T follicular helper cell (primary cell): ENCODE measurements at regions not wholly inside any gene's neighbourhood (a gene's known extent, or its start where the extent isn't known, plus 50 kb on each side); places are given as distances from the start of the nearest gene placed in this dataset.

Experiments used
- DNase-seq: peaks from one replicate; pipeline ENCODE4 v3.0.0-alpha.2; 2020; ENCODE audit warnings: low read depth

GRCh38 chr10:85003083-85003482, 674.7 kb downstream of the CCSER2 start:
- DNase-seq: no peak

GRCh38 chr10:85008488-85009184, 680.2 kb downstream of the CCSER2 start:
- no peak for DNase-seq

- DNase-seq: no peak
Observed at GRCh38 chr10:85012305-85012704, 683.9 kb downstream of the CCSER2 start.

GRCh38 chr10:85026878-85027467, 698.6 kb downstream of the CCSER2 start:
- DNase-seq: no peak

- DNase-seq: no peak
Observed at GRCh38 chr10:85032981-85033380, 704.6 kb downstream of the CCSER2 start.

GRCh38 chr10:85036661-85037060, 708.3 kb downstream of the CCSER2 start:
- DNase-seq: no peak

- no peak for DNase-seq
Observed at GRCh38 chr10:85039311-85039710, 710.9 kb downstream of the CCSER2 start.

GRCh38 chr10:85043207-85043606, 714.8 kb downstream of the CCSER2 start:
- no peak for DNase-seq

GRCh38 chr10:85045046-85045445, 716.7 kb downstream of the CCSER2 start:
- no peak for DNase-seq

- no peak for DNase-seq
Observed at GRCh38 chr10:85047170-85047834, 718.9 kb downstream of the CCSER2 start.

- no peak for DNase-seq
Observed at GRCh38 chr10:85047979-85048378, 719.6 kb downstream of the CCSER2 start.

- DNase-seq: no peak
Observed at GRCh38 chr10:85048644-85049043, 720.3 kb downstream of the CCSER2 start.

GRCh38 chr10:85060944-85061343, 732.6 kb downstream of the CCSER2 start:
- no peak for DNase-seq

- no peak for DNase-seq
Observed at GRCh38 chr10:85061401-85061800, 733.0 kb downstream of the CCSER2 start.

- no peak for DNase-seq
Observed at GRCh38 chr10:85067955-85068354, 739.6 kb downstream of the CCSER2 start.

- DNase-seq: no peak
Observed at GRCh38 chr10:85080934-85081333, 752.5 kb downstream of the CCSER2 start.

GRCh38 chr10:85098835-85099521, 770.6 kb downstream of the CCSER2 start:
- DNase-seq: no peak

GRCh38 chr10:85100495-85100894, 772.1 kb downstream of the CCSER2 start:
- DNase-seq: no peak

- DNase-seq: no peak
Observed at GRCh38 chr10:85105614-85106255, 777.3 kb downstream of the CCSER2 start.

GRCh38 chr10:85111271-85111670, 782.9 kb downstream of the CCSER2 start:
- no peak for DNase-seq

GRCh38 chr10:85124603-85125051, 796.2 kb downstream of the CCSER2 start:
- DNase-seq: no peak

GRCh38 chr10:85137253-85137652, 808.9 kb downstream of the CCSER2 start:
- no peak for DNase-seq
